ENCODE measurements at regions not wholly inside any gene's neighbourhood (a gene's known extent, or its start where the extent isn't known, plus 50 kb on each side); places are given as distances from the start of the nearest gene placed in this dataset.
"Not testable (repeated sequence)": the region's sequence is repeated elsewhere in the genome, so short reads cannot be mapped to it uniquely, and the experiment has no call there.

DNA sequence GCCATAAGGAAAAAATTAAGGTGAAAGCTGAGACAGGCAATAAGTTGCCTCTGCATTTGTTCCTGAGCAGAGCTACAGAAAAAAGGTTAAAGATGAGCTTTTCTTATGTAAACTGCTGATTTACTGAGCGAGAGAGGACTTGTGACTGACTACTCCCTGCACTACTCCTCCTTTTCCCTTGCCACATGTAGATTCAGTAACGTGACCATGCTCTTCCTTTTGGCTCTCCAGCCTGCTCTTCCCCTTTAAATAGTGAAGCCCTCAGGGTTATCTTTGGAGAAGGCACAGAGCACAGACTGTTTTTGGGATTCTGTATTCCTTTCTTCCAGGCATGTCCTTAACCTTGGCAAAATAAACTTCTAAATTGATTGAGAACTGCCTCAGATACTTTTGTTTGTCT lies 630.2 kb downstream of the UQCRFS1 start:
- DNase-seq = no peak

DNA sequence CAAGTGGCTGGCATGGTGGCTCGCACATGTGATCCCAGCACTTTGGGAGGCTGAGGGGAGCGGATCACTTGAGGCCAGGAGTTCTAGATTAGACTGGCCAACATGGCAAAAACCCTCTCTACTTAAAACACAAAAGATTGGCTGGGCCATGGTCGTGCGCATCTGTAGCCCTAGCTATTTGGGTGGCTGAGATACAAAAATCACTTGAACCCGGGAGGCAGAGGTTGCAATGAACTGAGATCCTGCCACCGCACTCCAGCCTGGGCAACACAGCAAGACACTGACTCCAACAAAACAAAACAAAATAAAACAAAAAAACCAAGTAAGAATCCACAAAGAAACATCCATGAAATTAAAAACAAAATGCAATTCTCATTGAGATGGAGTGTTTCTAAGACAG lies 630.6 kb downstream of the UQCRFS1 start:
- DNase-seq = no peak

- DNase-seq = no peak
Observed at GRCh38 chr19:28581468-28581770, 631.5 kb downstream of the UQCRFS1 start.

GRCh38 chr19:28578786-28579505 lies 634.0 kb downstream of the UQCRFS1 start:
- no peak for DNase-seq

DNA sequence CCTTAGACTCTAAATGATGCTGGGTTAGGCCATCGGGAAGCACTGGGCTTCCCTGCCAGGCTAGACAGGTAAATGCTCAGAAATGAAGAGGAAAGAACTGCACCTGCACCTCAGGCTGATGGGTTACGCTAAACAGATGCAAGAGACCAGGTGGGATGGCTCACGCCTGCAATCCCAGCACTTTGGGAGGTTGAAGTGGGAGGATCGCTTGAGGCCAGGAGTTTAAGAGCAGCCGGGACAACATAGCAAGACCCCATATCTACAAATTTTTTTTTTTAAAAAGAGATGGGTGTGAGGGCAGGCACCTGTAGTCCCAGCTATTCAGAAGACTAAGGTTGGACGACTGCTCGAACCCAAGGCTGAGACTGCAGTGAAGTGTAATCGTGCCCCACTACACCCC lies 634.7 kb downstream of the UQCRFS1 start:
- DNase-seq = no peak

- DNase-seq = no peak
Observed at GRCh38 chr19:28577666-28578065, 635.3 kb downstream of the UQCRFS1 start.

DNA sequence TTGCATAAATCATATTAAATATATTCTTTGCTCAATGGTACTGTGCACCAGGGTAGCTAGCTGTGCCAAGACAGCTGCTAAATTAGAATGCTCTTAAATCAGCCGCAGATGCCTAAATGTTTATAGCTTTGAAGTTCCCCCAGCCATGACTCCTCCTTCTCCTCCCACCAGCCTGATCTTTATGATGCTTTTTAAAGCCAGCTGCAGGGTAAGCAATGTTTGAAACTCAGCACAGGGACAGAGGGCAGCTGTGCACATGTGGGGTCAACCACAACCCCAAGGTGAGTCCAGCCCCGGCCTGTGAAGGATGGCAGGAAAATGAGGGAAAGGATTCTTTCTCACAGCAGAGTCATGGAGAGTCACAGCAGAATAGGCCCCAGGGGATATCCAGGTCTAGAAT lies 635.7 kb downstream of the UQCRFS1 start:
- no peak for DNase-seq

DNA sequence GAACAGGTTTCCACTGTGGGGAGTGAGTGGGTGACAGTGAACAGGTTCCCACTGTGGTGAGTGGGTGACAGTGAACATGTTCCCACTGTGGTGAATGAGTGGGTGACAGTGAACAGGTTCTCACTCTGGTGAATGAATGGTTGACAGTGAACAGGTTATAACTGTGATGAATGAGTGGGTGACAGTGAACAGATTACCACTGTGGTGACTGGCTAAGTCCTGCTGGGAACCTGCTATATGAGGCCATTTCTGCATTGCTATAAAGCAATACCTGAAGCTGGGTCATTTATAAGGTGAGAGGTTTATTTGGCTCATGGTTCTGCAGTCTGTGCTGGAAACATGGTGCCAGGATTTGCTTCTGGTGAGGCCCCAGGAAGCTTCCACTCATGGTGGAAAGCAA lies 637.1 kb downstream of the UQCRFS1 start:
- no peak for DNase-seq

GRCh38 chr19:28575312-28575711 lies 637.6 kb downstream of the UQCRFS1 start:
- DNase-seq = not testable (repeated sequence)

- DNase-seq = no peak
Observed at GRCh38 chr19:28574212-28574611, 638.7 kb downstream of the UQCRFS1 start.

- no peak for DNase-seq
Observed at GRCh38 chr19:28569132-28570131, 643.5 kb downstream of the UQCRFS1 start.

DNA sequence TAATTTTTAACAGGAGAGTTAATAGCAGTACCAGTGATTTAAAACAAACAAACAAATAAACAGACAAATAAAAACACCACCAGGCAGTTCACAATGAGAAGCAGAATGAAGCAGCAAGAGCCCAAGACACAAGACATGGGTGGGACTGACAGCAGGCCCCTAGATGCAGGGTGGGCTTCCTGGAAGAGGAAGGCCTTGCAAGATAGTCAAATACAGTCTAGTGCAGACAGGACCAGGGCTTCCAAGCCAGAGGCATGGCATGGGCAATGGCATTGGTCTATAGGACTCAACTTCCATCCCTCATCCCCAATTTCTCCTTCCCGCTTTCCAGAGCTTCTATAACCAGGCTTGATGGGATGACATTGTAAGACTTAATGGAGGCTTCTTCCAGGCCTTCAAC lies 645.1 kb downstream of the UQCRFS1 start:
- no peak for DNase-seq

DNA sequence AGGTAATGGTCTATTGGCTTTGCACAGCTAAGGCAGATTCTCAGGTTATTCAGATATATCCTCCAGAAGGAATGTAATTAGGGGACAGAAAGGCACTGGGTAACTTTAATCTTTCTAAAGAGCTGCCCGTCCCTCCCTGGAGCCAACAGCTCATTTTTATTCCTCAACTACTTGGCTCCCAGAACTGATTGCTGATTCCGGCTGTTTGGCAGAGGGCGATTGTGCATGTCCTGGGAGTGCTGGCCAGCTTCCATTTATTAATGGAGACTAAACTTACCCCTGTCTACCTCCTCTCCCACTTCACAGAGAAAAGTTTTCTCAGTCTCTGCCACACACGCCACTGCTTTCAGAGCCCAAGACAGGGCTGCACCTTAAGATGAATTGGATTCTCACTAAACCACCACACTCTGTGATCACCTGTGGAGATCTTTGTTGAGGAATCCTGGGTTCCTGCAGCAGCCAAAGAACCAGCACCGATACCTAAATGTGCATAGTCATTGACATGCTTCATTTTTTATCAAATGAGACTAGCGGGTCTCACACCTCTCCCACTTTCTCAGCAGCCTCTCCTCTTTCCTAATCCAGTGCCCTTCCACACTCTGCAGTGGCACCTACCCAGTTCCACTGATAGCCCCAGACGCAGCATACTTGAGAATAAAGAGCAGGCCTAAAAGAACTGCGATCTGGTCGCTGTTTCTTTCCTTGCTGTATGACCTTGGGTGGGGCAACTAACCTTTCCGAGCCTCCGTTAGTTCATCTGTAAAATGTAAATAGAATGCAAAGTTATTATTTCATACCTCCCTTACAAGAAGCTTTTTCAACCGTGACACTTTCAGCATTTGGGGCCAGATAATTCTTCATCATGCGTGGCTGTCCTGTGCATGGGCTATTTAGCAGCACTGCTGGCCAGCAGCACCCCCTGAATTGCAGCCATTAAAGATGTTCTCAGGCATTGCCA lies 648.7 kb downstream of the UQCRFS1 start:
- DNase-seq = no peak

DNA sequence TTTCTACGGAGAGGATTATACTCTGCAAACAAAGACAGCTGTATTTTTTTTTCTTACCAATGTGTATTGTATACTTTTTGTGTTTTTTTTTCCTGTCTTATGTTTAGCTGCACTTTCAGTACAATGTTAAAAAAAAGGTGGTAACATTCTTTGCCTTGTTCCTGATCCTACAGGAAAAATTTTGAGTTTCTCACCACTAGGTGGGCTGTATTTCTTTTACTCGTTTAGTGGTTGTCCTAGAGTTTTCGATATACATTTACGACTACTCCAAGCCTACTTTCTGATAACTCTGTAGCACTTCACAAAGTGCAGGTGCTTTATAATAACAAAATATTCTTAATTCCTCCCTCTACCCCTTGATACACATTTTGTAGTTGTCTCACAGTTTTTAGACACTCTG lies 652.2 kb downstream of the UQCRFS1 start:
- no peak for DNase-seq

- DNase-seq = no peak
Observed at GRCh38 chr19:28558783-28559182, 654.2 kb downstream of the UQCRFS1 start.

- no peak for DNase-seq
Observed at GRCh38 chr19:28556371-28556770, 656.6 kb downstream of the UQCRFS1 start.

DNA sequence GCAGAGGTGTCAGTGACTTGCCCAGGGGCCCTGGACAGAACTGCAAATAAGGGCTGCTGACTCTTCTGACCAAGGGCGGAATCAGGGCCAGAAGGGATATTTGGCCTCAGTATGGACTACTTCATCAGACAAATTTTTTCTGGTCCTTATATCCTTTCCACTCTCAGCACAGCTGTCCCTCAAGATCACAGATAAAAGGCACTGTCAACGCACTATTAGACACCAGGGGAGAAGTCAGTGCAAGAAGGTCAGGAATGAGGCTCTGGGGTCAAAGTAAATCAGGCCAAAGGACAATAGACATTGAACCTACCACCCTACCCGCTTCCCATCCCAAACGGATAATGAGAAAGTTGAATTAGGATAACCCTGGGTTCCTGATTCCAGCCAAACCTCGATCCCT lies 657.6 kb downstream of the UQCRFS1 start:
- no peak for DNase-seq

DNA sequence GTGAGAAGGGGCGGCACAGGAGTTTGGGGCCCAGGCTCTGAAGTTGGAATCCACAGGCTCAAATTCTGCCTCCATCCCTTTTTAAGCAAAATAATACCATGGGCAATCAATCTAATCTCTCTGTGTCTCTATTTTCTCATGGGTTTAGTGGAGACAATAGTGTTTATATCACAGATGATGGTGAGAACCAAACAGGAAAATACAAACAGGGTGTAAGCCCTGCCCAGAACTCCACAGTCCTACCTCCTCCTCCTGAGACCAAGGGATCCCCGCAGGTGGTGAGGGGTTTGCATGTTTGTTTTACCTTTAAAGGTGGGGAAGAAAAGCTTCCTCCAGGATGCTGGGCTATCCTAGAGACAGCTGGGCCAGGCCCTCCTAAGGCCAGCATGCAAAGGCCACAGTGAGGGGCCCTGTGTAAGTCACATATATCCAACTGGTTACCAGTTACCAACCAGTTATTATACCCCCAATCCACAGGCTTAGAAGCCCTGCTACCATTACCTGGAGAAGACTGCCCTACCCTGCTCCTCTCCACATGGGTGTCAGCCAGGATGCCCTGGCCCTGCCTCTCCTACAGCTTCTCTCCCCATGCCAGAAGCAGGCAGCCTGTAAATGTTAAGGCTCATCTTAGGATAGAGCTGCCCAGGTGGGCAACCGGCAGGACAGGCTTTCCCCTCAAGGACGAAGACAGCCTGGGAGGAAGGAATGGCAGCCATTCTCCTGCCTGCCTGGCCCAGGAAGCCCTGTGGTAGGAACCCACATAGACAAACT lies 658.4 kb downstream of the UQCRFS1 start:
- DNase-seq = no peak

DNA sequence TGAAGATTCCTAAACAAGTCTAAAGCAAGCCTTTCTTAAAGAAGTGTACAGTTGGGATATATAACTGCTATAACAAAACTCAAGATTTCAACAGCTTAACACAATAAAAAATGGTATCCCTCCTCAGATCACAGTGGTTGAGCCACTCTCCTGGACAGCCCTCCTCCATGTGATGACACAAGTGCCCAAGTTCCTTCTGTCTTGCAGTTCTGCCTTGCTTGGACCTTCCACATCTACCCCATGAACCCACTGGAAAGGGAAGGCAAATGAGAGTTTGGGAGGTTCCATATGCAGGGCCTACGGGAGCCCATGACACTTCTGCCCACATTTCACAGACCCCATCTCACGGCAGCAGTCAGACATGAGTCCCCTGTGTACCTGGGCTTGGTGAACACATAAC lies 659.2 kb downstream of the UQCRFS1 start:
- DNase-seq = no peak

- DNase-seq = no peak
Observed at GRCh38 chr19:28553005-28553404, 659.9 kb downstream of the UQCRFS1 start.

DNA sequence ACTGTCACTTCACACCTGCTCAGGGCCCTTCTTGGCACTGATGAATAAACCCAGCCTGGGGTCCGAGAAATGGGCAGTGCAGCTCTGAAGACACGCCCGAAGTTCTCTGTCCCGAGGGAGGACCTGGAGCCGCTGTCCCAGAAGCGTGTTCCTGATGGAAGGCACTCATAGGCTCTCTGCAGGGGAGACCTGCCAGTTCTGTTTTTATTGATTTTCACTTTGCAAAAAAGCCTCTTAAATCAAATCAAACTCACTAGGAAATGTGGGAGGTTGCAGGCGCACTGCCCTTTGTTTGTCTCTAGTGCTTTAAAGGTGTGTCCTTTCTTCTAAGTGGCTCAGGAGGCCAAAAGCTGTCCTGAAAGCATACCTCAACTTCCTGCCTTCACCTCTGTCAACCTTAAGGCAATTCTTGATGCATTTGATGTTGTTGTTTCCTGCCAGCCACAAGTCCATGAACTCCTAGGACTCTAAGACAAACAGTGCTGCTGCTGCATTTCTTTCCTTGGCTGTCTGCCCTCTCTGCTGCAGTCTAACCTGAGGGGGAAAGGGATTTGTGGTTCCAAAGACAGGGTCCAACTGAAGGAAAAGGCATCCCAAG lies 663.2 kb downstream of the UQCRFS1 start:
- DNase-seq = no peak

DNA sequence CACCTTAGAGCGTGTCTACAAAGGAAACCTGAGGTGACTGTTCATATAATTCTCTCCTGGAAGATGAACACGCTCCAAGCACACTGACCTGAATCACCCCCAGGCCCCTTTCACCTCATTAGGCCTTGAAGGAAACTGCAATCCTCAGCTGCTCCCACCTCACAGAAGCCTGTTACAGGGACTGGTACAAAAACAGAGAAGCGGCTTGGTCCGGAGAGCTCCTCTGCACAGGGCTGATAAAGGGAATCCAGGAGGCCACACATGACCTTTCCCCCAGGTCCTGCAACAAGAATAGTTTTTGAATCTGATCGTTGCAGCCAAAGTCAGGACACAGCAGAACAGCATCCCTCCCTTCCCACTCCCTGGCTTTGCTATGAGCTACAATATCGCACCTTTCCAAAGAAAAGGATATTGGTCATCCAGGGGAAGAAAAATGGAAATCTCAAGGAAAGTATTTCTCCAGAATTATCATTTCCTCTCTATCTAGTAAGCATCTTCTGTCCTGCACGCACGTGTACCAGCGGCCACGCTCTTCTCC lies 666.7 kb downstream of the UQCRFS1 start:
- no peak for DNase-seq

All from activated CD4-positive, alpha-beta T cell treated with anti-CD3 and anti-CD28 coated beads for 1 hour (primary cell).